ENCODE measurements at regions not wholly inside any gene's neighbourhood (a gene's known extent, or its start where the extent isn't known, plus 50 kb on each side); places are given as distances from the start of the nearest gene placed in this dataset.

- TF ChIP-seq HES4 (CRISPR knock-in tag; IDR thresholded peaks at IDR 0.05; ENCODE audit: borderline replicate concordance) (no peak), ZNF484 (CRISPR knock-in tag; IDR thresholded peaks at IDR 0.05; ENCODE audit: borderline replicate concordance, low read depth) (no peak), ZNF615 (CRISPR knock-in tag; IDR thresholded peaks at IDR 0.05; ENCODE audit: borderline replicate concordance) (no peak), ZNF354B (CRISPR knock-in tag; IDR thresholded peaks at IDR 0.05) (no peak), SALL1 (CRISPR knock-in tag; IDR thresholded peaks at IDR 0.05) (no peak), NKX3-1 (CRISPR knock-in tag; IDR thresholded peaks at IDR 0.05) (no peak), FOXP4 (CRISPR knock-in tag; IDR thresholded peaks at IDR 0.05) (peak; percentile 92), ZNF629 (CRISPR knock-in tag; conservative IDR thresholded peaks at IDR 0.05) (no peak), GFI1 (CRISPR knock-in tag; IDR thresholded peaks at IDR 0.05; ENCODE audit: borderline replicate concordance) (0 out of 2 replicates have a peak, but pooled peaks have one; percentile 35), ZFY (CRISPR knock-in tag; IDR thresholded peaks at IDR 0.05) (no peak), ZBTB21 (CRISPR knock-in tag; IDR thresholded peaks at IDR 0.05) (no peak), EHMT2 (IDR thresholded peaks at IDR 0.05; ENCODE audit: borderline replicate concordance, low read depth, low read length) (no peak), CHD4 (IDR thresholded peaks at IDR 0.05; ENCODE audit: borderline replicate concordance, low read length) (no peak), TCF7 (IDR thresholded peaks at IDR 0.05; ENCODE audit: low read depth) (peak; percentile 29; the same call in 1 of the 2 replicates), CHD2 (IDR thresholded peaks at IDR 0.05; ENCODE audit: low read depth, low read length) (no peak)
- TF ChIP-seq, protein P1, sequence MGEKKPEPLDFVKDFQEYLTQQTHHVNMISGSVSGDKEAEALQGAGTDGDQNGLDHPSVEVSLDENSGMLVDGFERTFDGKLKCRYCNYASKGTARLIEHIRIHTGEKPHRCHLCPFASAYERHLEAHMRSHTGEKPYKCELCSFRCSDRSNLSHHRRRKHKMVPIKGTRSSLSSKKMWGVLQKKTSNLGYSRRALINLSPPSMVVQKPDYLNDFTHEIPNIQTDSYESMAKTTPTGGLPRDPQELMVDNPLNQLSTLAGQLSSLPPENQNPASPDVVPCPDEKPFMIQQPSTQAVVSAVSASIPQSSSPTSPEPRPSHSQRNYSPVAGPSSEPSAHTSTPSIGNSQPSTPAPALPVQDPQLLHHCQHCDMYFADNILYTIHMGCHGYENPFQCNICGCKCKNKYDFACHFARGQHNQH (CRISPR knock-in tag; IDR thresholded peaks at IDR 0.05), result no peak
- TF ChIP-seq, protein P2, sequence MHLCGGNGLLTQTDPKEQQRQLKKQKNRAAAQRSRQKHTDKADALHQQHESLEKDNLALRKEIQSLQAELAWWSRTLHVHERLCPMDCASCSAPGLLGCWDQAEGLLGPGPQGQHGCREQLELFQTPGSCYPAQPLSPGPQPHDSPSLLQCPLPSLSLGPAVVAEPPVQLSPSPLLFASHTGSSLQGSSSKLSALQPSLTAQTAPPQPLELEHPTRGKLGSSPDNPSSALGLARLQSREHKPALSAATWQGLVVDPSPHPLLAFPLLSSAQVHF (CRISPR knock-in tag; IDR thresholded peaks at IDR 0.05), result no peak
- TF ChIP-seq, protein P3, sequence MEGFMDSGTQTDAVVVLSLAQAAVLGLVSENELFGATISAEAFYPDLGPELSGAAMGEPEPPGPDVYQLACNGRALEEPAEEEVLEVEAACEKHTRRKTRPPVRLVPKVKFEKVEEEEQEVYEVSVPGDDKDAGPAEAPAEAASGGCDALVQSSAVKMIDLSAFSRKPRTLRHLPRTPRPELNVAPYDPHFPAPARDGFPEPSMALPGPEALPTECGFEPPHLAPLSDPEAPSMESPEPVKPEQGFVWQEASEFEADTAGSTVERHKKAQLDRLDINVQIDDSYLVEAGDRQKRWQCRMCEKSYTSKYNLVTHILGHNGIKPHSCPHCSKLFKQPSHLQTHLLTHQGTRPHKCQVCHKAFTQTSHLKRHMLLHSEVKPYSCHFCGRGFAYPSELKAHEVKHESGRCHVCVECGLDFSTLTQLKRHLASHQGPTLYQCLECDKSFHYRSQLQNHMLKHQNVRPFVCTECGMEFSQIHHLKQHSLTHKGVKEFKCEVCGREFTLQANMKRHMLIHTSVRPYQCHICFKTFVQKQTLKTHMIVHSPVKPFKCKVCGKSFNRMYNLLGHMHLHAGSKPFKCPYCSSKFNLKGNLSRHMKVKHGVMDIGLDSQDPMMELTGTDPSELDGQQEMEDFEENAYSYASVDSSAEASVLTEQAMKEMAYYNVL (CRISPR knock-in tag; IDR thresholded peaks at IDR 0.05; ENCODE audit: borderline replicate concordance), result peak; percentile 31; the same call in 1 of the 2 replicates
- TF ChIP-seq, protein P4, sequence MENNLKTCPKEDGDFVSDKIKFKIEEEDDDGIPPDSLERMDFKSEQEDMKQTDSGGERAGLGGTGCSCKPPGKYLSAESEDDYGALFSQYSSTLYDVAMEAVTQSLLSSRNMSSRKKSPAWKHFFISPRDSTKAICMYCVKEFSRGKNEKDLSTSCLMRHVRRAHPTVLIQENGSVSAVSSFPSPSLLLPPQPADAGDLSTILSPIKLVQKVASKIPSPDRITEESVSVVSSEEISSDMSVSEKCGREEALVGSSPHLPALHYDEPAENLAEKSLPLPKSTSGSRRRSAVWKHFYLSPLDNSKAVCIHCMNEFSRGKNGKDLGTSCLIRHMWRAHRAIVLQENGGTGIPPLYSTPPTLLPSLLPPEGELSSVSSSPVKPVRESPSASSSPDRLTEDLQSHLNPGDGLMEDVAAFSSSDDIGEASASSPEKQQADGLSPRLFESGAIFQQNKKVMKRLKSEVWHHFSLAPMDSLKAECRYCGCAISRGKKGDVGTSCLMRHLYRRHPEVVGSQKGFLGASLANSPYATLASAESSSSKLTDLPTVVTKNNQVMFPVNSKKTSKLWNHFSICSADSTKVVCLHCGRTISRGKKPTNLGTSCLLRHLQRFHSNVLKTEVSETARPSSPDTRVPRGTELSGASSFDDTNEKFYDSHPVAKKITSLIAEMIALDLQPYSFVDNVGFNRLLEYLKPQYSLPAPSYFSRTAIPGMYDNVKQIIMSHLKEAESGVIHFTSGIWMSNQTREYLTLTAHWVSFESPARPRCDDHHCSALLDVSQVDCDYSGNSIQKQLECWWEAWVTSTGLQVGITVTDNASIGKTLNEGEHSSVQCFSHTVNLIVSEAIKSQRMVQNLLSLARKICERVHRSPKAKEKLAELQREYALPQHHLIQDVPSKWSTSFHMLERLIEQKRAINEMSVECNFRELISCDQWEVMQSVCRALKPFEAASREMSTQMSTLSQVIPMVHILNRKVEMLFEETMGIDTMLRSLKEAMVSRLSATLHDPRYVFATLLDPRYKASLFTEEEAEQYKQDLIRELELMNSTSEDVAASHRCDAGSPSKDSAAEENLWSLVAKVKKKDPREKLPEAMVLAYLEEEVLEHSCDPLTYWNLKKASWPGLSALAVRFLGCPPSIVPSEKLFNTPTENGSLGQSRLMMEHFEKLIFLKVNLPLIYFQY (CRISPR knock-in tag; IDR thresholded peaks at IDR 0.05; ENCODE audit: borderline replicate concordance), result no peak
These were observed 83.1 kb upstream of the LRRTM4 start (continued) for GRCh38 chr2:77604953-77605929.

All from HepG2 (cell line).